ENCODE measurements at regions not wholly inside any gene's neighbourhood (a gene's known extent, or its start where the extent isn't known, plus 50 kb on each side); places are given as distances from the start of the nearest gene placed in this dataset.

DNA sequence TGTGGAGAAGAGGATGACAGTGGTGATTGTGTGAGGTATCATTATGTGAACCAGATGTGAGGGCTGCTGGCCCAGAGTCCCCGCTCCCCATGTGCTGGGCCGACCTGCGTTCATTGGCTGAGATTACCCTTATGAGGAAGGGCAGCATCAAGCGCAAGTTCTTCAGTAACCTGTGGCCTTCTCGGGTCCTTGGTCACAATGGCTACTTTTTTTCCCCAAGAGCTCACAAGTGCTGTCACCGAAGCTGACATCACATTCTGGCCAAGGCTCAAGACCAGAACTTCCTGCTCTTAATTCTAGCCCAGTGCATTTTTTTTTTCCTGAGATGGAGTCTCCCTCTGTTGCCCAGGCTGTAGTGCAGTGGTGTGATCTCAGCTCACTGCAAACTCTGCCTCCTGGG is 262.9 kb downstream of the RHOU start:
- no peak for DNase-seq
- Histone ChIP-seq H3K4me1 (ENCODE audit: control extremely low read depth in 1 of 4, control insufficient read depth in 4 of 4, insufficient read depth in 4 of 4, low read length in 3 of 4) (peaks cover 3 to 7% (median 4%) of the 10 kb centered on the region in 4 experiments), H3K27ac (ENCODE audit: insufficient read depth in 1 of 2, low read depth in 1 of 2, low read length in 2 of 2, poor library complexity in 1 of 2, severe bottlenecking in 2 of 2) (no peak overlapping the region), H3K9me3 (ENCODE audit: control extremely low read depth in 1 of 5, control insufficient read depth in 4 of 5, insufficient read depth in 2 of 5, low read depth in 1 of 5, low read length in 4 of 5) (no peaks in the 10 kb centered on the region), H3K27me3 (replicated peaks in 2 of 5; ENCODE audit: control insufficient read depth in 4 of 5, insufficient read depth in 5 of 5, low read length in 4 of 5) (no peaks in the 10 kb centered on the region), H3K4me3 (ENCODE audit: control insufficient read depth in 1 of 7, extremely low read depth in 1 of 7, insufficient read depth in 4 of 7, low read depth in 2 of 7, low read length in 6 of 7) (no peak overlapping the region), H3K36me3 (ENCODE audit: control insufficient read depth in 4 of 4, insufficient read depth in 4 of 4, low read length in 3 of 4) (no peaks in the 10 kb centered on the region)
- 88% methylated on average over 6 of the region's 6 CpGs for WGBS (ENCODE audit: insufficient coverage)
- ChIA-PET POLR2A (no interaction called here), CTCF (interaction anchor here (0.6 to 1.1 kb wide), 2 partner anchors 10 to 167 kb away, joined by 3 read pairs; no protein-coding TSS in a partner anchor)

GRCh38 chr1:228999446-229000170 is 264.3 kb downstream of the RHOU start:
- Histone ChIP-seq H3K4me3 (ENCODE audit: control insufficient read depth in 1 of 7, extremely low read depth in 1 of 7, insufficient read depth in 4 of 7, low read depth in 2 of 7, low read length in 6 of 7) (no peak overlapping the region), H3K27ac (ENCODE audit: insufficient read depth in 1 of 2, low read depth in 1 of 2, low read length in 2 of 2, poor library complexity in 1 of 2, severe bottlenecking in 2 of 2) (no peak overlapping the region), H3K9me3 (ENCODE audit: control extremely low read depth in 1 of 5, control insufficient read depth in 4 of 5, insufficient read depth in 2 of 5, low read depth in 1 of 5, low read length in 4 of 5) (no peaks in the 10 kb centered on the region), H3K4me1 (ENCODE audit: control extremely low read depth in 1 of 4, control insufficient read depth in 4 of 4, insufficient read depth in 4 of 4, low read length in 3 of 4) (peaks cover 3 to 7% (median 4%) of the 10 kb centered on the region in 4 experiments), H3K27me3 (replicated peaks in 2 of 5; ENCODE audit: control insufficient read depth in 4 of 5, insufficient read depth in 5 of 5, low read length in 4 of 5) (no peaks in the 10 kb centered on the region), H3K36me3 (ENCODE audit: control insufficient read depth in 4 of 4, insufficient read depth in 4 of 4, low read length in 3 of 4) (no peaks in the 10 kb centered on the region)
- WGBS (ENCODE audit: insufficient coverage): 99% methylated on average over 7 of the region's 9 CpGs
- DNase-seq: no peak
- ChIA-PET POLR2A (no interaction called here), CTCF (interaction anchor here (0.6 kb wide), 1 partner anchor 607 kb away, joined by 4 read pairs; no protein-coding TSS in a partner anchor)

GRCh38 chr1:229000187-229000586 is 264.9 kb downstream of the RHOU start:
- no peaks in the 10 kb centered on the region for H3K27me3 ChIP-seq (replicated peaks in 2 of 5; ENCODE audit: control insufficient read depth in 4 of 5, insufficient read depth in 5 of 5, low read length in 4 of 5)
- no peak overlapping the region for H3K27ac ChIP-seq (ENCODE audit: insufficient read depth in 1 of 2, low read depth in 1 of 2, low read length in 2 of 2, poor library complexity in 1 of 2, severe bottlenecking in 2 of 2)
- H3K4me1 ChIP-seq (ENCODE audit: control extremely low read depth in 1 of 4, control insufficient read depth in 4 of 4, insufficient read depth in 4 of 4, low read length in 3 of 4): peaks cover 3 to 7% (median 4%) of the 10 kb centered on the region in 4 experiments
- H3K9me3 ChIP-seq (ENCODE audit: control extremely low read depth in 1 of 5, control insufficient read depth in 4 of 5, insufficient read depth in 2 of 5, low read depth in 1 of 5, low read length in 4 of 5): no peaks in the 10 kb centered on the region
- CTCF ChIA-PET: no interaction called here
- no peak for DNase-seq
- POLR2A ChIA-PET: no interaction called here
- 100% methylated on average over 6 of the region's 8 CpGs for WGBS (ENCODE audit: insufficient coverage)
- no peak overlapping the region for H3K4me3 ChIP-seq (ENCODE audit: control insufficient read depth in 1 of 7, extremely low read depth in 1 of 7, insufficient read depth in 4 of 7, low read depth in 2 of 7, low read length in 6 of 7)
- H3K36me3 ChIP-seq (ENCODE audit: control insufficient read depth in 4 of 4, insufficient read depth in 4 of 4, low read length in 3 of 4): no peaks in the 10 kb centered on the region

DNA sequence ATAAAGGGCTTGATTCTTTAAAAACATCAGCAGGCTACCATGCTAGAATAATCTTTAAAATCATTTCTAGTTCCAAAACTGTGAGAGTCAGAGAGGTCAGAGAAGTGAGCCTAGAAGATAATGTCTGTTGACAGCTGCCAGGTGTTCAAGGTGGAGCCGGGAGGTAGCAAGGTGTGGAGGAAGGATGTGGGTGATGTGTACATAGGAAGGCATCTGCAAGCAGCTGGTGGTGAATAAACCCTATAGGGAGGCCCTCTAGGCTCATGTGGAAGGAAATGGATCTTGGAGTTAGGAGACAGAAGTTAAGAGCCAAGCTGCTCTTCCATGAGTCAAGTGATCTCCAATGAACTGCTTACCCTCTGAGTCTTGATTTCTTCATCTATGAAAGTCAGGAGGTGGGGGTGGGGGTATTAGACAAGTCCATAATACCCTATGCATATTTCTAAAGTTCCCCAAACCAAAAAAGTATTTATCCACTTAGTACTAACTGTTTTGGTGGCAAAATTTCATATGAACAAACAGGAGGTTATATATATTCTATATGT is 266.3 kb downstream of the RHOU start:
- Histone ChIP-seq H3K27ac (ENCODE audit: insufficient read depth in 1 of 2, low read depth in 1 of 2, low read length in 2 of 2, poor library complexity in 1 of 2, severe bottlenecking in 2 of 2) (no peak overlapping the region), H3K9me3 (ENCODE audit: control extremely low read depth in 1 of 5, control insufficient read depth in 4 of 5, insufficient read depth in 2 of 5, low read depth in 1 of 5, low read length in 4 of 5) (no peaks in the 10 kb centered on the region), H3K4me3 (ENCODE audit: control insufficient read depth in 1 of 7, extremely low read depth in 1 of 7, insufficient read depth in 4 of 7, low read depth in 2 of 7, low read length in 6 of 7) (no peak overlapping the region), H3K4me1 (ENCODE audit: control extremely low read depth in 1 of 4, control insufficient read depth in 4 of 4, insufficient read depth in 4 of 4, low read length in 3 of 4) (peaks cover 3 to 7% (median 4%) of the 10 kb centered on the region in 4 experiments), H3K27me3 (replicated peaks in 2 of 5; ENCODE audit: control insufficient read depth in 4 of 5, insufficient read depth in 5 of 5, low read length in 4 of 5) (no peaks in the 10 kb centered on the region), H3K36me3 (ENCODE audit: control insufficient read depth in 4 of 4, insufficient read depth in 4 of 4, low read length in 3 of 4) (no peaks in the 10 kb centered on the region)
- POLR2A ChIA-PET: interaction anchor here (0.8 kb wide), 1 partner anchor 15 kb away, joined by 3 read pairs; no protein-coding TSS in a partner anchor
- peak in 1 of 3 donors; percentile 9 for DNase-seq
- 0% methylated on average over 1 of the region's 1 CpG for WGBS (ENCODE audit: insufficient coverage)
- CTCF ChIA-PET: interaction anchor here (1.0 kb wide), 2 partner anchors 18 to 23 kb away, joined by 3 to 4 read pairs; no protein-coding TSS in a partner anchor

DNA sequence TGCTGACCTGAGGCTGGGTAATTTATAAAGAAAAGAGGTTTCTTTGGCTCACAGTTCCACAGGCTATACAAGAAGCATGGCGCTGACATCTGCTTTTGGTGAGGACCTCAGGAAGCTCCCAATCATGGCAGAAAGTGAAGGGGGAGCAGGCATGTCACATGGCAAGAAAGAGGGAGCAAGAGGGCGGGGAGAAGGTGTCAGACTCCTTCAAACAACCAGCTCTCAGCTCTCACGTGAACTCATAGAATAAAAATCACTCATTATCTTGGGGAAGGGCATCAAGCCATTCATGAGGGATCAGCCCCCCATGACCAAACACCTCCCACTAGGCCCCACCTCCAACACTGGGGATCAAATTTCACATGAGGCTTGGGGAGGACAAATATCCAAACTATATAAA is 266.8 kb downstream of the RHOU start:
- Histone ChIP-seq H3K27ac (ENCODE audit: insufficient read depth in 1 of 2, low read depth in 1 of 2, low read length in 2 of 2, poor library complexity in 1 of 2, severe bottlenecking in 2 of 2) (no peak overlapping the region), H3K36me3 (ENCODE audit: control insufficient read depth in 4 of 4, insufficient read depth in 4 of 4, low read length in 3 of 4) (no peaks in the 10 kb centered on the region), H3K4me1 (ENCODE audit: control extremely low read depth in 1 of 4, control insufficient read depth in 4 of 4, insufficient read depth in 4 of 4, low read length in 3 of 4) (peaks cover 3 to 7% (median 4%) of the 10 kb centered on the region in 4 experiments), H3K27me3 (replicated peaks in 2 of 5; ENCODE audit: control insufficient read depth in 4 of 5, insufficient read depth in 5 of 5, low read length in 4 of 5) (no peaks in the 10 kb centered on the region), H3K9me3 (ENCODE audit: control extremely low read depth in 1 of 5, control insufficient read depth in 4 of 5, insufficient read depth in 2 of 5, low read depth in 1 of 5, low read length in 4 of 5) (no peaks in the 10 kb centered on the region), H3K4me3 (ENCODE audit: control insufficient read depth in 1 of 7, extremely low read depth in 1 of 7, insufficient read depth in 4 of 7, low read depth in 2 of 7, low read length in 6 of 7) (no peak overlapping the region)
- 100% methylated on average over 2 of the region's 3 CpGs for WGBS (ENCODE audit: insufficient coverage)
- ChIA-PET POLR2A (no interaction called here), CTCF (interaction anchor here (1.6 kb wide), 1 partner anchor 11 kb away, joined by 3 read pairs; no protein-coding TSS in a partner anchor)
- DNase-seq: no peak

DNA sequence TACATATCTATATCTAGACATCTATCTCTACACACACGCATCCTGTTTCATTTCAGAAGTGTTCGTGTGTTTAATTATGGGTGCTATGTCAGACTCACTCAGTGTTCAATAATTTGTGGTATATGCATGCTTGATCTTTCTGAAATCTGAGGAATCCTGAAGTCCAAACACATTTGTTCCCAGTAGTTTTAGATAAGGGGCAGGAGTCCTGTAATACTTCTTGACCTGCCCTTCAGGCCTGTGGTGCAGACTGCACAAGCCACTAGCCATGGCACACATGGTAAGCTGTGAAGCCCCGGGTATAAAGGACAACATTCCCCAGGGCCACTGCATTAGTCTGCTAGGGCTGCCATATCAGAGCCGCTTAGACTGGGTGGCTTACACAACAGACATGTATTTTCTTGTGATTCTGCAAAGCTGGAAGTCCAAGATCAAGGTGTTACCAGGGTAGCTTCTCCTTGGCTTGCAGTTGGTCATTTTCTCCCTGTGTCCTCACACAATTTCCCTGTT is 267.2 kb downstream of the RHOU start:
- ChIA-PET CTCF (interaction anchor here (1.2 to 1.6 kb wide), 2 partner anchors 12 to 31 kb away, joined by 3 read pairs; no protein-coding TSS in a partner anchor), POLR2A (no interaction called here)
- Histone ChIP-seq H3K27ac (ENCODE audit: insufficient read depth in 1 of 2, low read depth in 1 of 2, low read length in 2 of 2, poor library complexity in 1 of 2, severe bottlenecking in 2 of 2) (no peak overlapping the region), H3K4me1 (ENCODE audit: control extremely low read depth in 1 of 4, control insufficient read depth in 4 of 4, insufficient read depth in 4 of 4, low read length in 3 of 4) (peaks cover 3 to 7% (median 4%) of the 10 kb centered on the region in 4 experiments), H3K27me3 (replicated peaks in 2 of 5; ENCODE audit: control insufficient read depth in 4 of 5, insufficient read depth in 5 of 5, low read length in 4 of 5) (no peaks in the 10 kb centered on the region), H3K4me3 (ENCODE audit: control insufficient read depth in 1 of 7, extremely low read depth in 1 of 7, insufficient read depth in 4 of 7, low read depth in 2 of 7, low read length in 6 of 7) (no peak overlapping the region), H3K9me3 (ENCODE audit: control extremely low read depth in 1 of 5, control insufficient read depth in 4 of 5, insufficient read depth in 2 of 5, low read depth in 1 of 5, low read length in 4 of 5) (no peaks in the 10 kb centered on the region), H3K36me3 (ENCODE audit: control insufficient read depth in 4 of 4, insufficient read depth in 4 of 4, low read length in 3 of 4) (no peaks in the 10 kb centered on the region)
- no peak for DNase-seq
- WGBS (ENCODE audit: insufficient coverage): 100% methylated on average over 2 of the region's 4 CpGs
